WERI-Rb-1 (cell line): ENCODE measurements at regions not wholly inside any gene's neighbourhood (a gene's known extent, or its start where the extent isn't known, plus 50 kb on each side); places are given as distances from the start of the nearest gene placed in this dataset.

Experiments used
- DNase-seq: peaks from one replicate; pipeline ENCODE4 v3.0.0-alpha.2; 2020
- H3K27ac ChIP-seq: fragments of 250-450 bp; sonication (Bioruptor Pico); 2 replicates; pipeline ENCODE4 v1.5.1; 2020; ENCODE audit warnings: mild to moderate bottlenecking, moderate library complexity
- H3K27me3 ChIP-seq: fragments of 250-450 bp; sonication (Bioruptor Pico); 2 replicates; pipeline ENCODE4 v1.5.1; 2021; ENCODE audit warnings: mild to moderate bottlenecking, low read depth, moderate library complexity; ENCODE audit not compliant: insufficient read depth, severe bottlenecking
- H3K36me3 ChIP-seq: fragments of 250-450 bp; sonication (Bioruptor Pico); 2 replicates; pipeline ENCODE4 v1.5.1; 2020; ENCODE audit warnings: mild to moderate bottlenecking, moderate library complexity
- H3K4me3 ChIP-seq: 2 replicates; pipeline ENCODE4 v1.5.1; 2011; ENCODE audit warnings: low read depth, mild to moderate bottlenecking, control low read depth, low read length
- H3K9me3 ChIP-seq: fragments of 250-450 bp; sonication (Bioruptor Pico); 2 replicates; pipeline ENCODE4 v1.5.1; 2021; ENCODE audit warnings: mild to moderate bottlenecking, moderate library complexity; ENCODE audit not compliant: severe bottlenecking
- TF ChIP-seq, protein P1 (sequence below): IDR thresholded peaks from 2 replicates; pipeline ENCODE4 v1.5.1; 2011; ENCODE audit warnings: low read depth, mild to moderate bottlenecking, control low read depth, inconsistent platforms, low read length

DNA sequence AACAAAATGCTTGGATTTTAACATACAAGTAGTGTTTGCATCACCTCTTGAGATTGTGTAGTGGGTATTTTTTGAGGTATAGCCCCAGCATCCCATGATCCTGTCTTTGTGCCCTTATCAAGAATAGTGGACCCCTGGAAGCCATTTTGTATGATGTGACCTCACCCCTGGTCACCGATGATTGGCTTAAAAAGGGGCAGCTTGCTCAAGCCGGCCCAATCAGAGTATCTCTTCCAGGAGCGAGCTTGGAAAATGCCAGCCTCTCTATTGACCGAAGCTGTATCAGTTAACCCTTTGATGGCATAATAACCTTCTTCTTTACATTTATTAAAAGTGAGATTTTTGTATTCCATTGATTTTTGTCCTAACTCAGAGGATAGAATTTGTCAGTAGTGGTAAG is 55.5 kb upstream of the FAM20A start:
- H3K27ac ChIP-seq, result no peak overlapping the region
- DNase-seq, result no peak
- H3K36me3 ChIP-seq, result no peaks in the 10 kb centered on the region
- TF ChIP-seq, protein P1, sequence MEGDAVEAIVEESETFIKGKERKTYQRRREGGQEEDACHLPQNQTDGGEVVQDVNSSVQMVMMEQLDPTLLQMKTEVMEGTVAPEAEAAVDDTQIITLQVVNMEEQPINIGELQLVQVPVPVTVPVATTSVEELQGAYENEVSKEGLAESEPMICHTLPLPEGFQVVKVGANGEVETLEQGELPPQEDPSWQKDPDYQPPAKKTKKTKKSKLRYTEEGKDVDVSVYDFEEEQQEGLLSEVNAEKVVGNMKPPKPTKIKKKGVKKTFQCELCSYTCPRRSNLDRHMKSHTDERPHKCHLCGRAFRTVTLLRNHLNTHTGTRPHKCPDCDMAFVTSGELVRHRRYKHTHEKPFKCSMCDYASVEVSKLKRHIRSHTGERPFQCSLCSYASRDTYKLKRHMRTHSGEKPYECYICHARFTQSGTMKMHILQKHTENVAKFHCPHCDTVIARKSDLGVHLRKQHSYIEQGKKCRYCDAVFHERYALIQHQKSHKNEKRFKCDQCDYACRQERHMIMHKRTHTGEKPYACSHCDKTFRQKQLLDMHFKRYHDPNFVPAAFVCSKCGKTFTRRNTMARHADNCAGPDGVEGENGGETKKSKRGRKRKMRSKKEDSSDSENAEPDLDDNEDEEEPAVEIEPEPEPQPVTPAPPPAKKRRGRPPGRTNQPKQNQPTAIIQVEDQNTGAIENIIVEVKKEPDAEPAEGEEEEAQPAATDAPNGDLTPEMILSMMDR, result no peak
- H3K4me3 ChIP-seq, result no peak overlapping the region
- no peaks in the 10 kb centered on the region for H3K9me3 ChIP-seq
- no peaks in the 10 kb centered on the region for H3K27me3 ChIP-seq
